Vagina (tissue), 2 donors: ENCODE measurements at regions not wholly inside any gene's neighbourhood (a gene's known extent, or its start where the extent isn't known, plus 50 kb on each side); places are given as distances from the start of the nearest gene placed in this dataset.

Source experiments
- DNase-seq, 2 donors: peaks; one replicate each; pipeline ENCODE4 v3.0.0-alpha.2; 2017; ENCODE audit errors: extremely low spot score in 2 of 2
- H3K27ac ChIP-seq: fragments of 200-600 bp; sonication (generic); one replicate; pipeline ENCODE4 v1.5.1; 2019
- H3K27me3 ChIP-seq: fragments of 200-600 bp; sonication (generic); one replicate; pipeline ENCODE4 v1.5.1; 2019
- H3K36me3 ChIP-seq, 2 donors: fragments of 200-600 bp; sonication (generic); one replicate each; pipeline ENCODE4 v1.5.1; 2017 to 2019
- H3K4me1 ChIP-seq: fragments of 200-600 bp; sonication (generic); one replicate; pipeline ENCODE4 v1.5.1; 2019
- H3K4me3 ChIP-seq, 2 donors: fragments of 200-600 bp; sonication (generic); 1 replicate in 1 of 2; 2 replicates in 1 of 2; pipeline ENCODE4 v1.5.1; 2016 to 2019
- H3K9me3 ChIP-seq: fragments of 200-600 bp; sonication (generic); one replicate; pipeline ENCODE4 v1.5.1; 2019
- CTCF ChIP-seq, 3 experiments: fragments of 450-650 bp in 2 of 3; fragments of 200-600 bp in 1 of 3; sonication (generic) in 1 of 3; IDR thresholded peaks; one replicate each; pipeline ENCODE4 v1.5.1; 2017 to 2019; ENCODE audit warnings: antibody characterized with exemption in 3 of 3, mild to moderate bottlenecking in 2 of 3, moderate library complexity in 2 of 3
- POLR2A ChIP-seq, 2 donors: fragments of 450-650 bp; IDR thresholded peaks; one replicate each; pipeline ENCODE4 v1.6.1; 2017; ENCODE audit warnings: antibody characterized with exemption in 2 of 2, mild to moderate bottlenecking in 2 of 2, moderate library complexity in 2 of 2
- POLR2AphosphoS5 ChIP-seq, 2 donors: sonication (generic); formaldehyde crosslinking; IDR thresholded peaks; one replicate each; pipeline ENCODE4 v1.9.0; 2017; ENCODE audit warnings: antibody characterized with exemption in 2 of 2, mild to moderate bottlenecking in 2 of 2, low read depth in 1 of 2; ENCODE audit not compliant: insufficient read depth in 1 of 2
- intact Hi-C: fragments of 100-400 bp; cut with DNase I; formaldehyde crosslinking; loops from one replicate; pipeline ENCODE4 v1.15.1; 2023

DNA sequence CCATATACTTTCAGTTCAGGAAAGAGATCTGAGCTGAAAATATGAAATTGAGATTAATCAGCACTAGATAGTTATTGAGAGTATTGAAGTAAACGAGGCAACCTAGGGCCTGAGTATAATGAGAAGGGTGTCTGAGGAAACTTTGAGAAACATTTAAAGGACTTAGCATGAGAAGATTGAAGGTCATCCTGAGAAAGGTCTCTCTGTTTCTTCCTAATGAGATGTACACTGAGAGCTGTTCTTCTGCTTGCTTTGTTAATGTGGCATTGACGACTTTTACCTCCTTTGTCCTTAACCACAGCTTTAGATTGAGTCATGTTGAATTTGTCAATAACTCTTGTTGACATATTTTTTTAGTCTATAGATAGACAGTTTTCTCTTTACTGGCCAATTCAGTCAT, 145.1 kb upstream of the ACTBL2 start:
- intact Hi-C loops: loop anchor here (10.0 kb wide), 1 partner anchor 257 kb away; no protein-coding TSS in a partner anchor
- H3K4me1 ChIP-seq: no peaks in the 10 kb centered on the region
- no peak for DNase-seq
- no peaks in the 10 kb centered on the region for H3K27me3 ChIP-seq
- no peaks in the 10 kb centered on the region for H3K36me3 ChIP-seq
- H3K9me3 ChIP-seq: no peaks in the 10 kb centered on the region
- H3K4me3 ChIP-seq: no peak overlapping the region
- no peak overlapping the region for H3K27ac ChIP-seq
- no peak for TF ChIP-seq POLR2A (IDR thresholded peaks at IDR 0.05)

DNA sequence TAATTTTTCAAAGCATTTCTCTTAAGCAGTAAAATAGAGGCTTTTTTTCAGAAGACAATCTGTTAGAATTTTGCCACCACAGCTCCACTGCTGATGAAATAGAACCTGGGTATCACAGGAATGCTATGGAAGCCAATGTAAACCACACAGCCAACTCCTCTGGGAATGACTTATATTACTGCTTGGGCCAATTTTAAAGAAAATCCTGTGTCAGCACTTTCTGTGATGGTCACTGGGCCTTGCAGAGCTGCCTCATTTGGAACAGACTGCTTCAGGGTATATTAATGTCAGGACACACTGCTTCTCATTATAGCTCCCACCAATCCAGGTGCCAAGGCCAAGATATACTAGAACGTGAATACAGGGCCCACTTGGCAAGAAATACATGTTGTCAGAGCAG, 144.1 kb upstream of the ACTBL2 start:
- no peak overlapping the region for H3K4me3 ChIP-seq
- DNase-seq: no peak
- intact Hi-C loops: loop anchor here (10.0 kb wide), 1 partner anchor 258 kb away; no protein-coding TSS in a partner anchor
- TF ChIP-seq POLR2AphosphoS5 (IDR thresholded peaks at IDR 0.05; ENCODE audit: insufficient read depth in 1 of 2, low read depth in 1 of 2) (no peak), CTCF (IDR thresholded peaks at IDR 0.05) (no peak), POLR2A (IDR thresholded peaks at IDR 0.05) (no peak)
- no peaks in the 10 kb centered on the region for H3K36me3 ChIP-seq
- no peaks in the 10 kb centered on the region for H3K4me1 ChIP-seq
- no peak overlapping the region for H3K27ac ChIP-seq
- no peaks in the 10 kb centered on the region for H3K27me3 ChIP-seq
- no peaks in the 10 kb centered on the region for H3K9me3 ChIP-seq

- H3K27me3 ChIP-seq: no peaks in the 10 kb centered on the region
- no peaks in the 10 kb centered on the region for H3K4me1 ChIP-seq
- H3K27ac ChIP-seq: no peak overlapping the region
- no peak for DNase-seq
- TF ChIP-seq POLR2AphosphoS5 (IDR thresholded peaks at IDR 0.05; ENCODE audit: insufficient read depth in 1 of 2, low read depth in 1 of 2) (no peak), POLR2A (IDR thresholded peaks at IDR 0.05) (no peak), CTCF (IDR thresholded peaks at IDR 0.05) (no peak)
- no peaks in the 10 kb centered on the region for H3K36me3 ChIP-seq
- H3K4me3 ChIP-seq: no peak overlapping the region
- no peaks in the 10 kb centered on the region for H3K9me3 ChIP-seq
- intact Hi-C loops: loop anchor here (10.0 kb wide), 1 partner anchor 263 kb away; no protein-coding TSS in a partner anchor
These were observed 139.0 kb upstream of the ACTBL2 start for GRCh38 chr5:57621624-57622023.

DNA sequence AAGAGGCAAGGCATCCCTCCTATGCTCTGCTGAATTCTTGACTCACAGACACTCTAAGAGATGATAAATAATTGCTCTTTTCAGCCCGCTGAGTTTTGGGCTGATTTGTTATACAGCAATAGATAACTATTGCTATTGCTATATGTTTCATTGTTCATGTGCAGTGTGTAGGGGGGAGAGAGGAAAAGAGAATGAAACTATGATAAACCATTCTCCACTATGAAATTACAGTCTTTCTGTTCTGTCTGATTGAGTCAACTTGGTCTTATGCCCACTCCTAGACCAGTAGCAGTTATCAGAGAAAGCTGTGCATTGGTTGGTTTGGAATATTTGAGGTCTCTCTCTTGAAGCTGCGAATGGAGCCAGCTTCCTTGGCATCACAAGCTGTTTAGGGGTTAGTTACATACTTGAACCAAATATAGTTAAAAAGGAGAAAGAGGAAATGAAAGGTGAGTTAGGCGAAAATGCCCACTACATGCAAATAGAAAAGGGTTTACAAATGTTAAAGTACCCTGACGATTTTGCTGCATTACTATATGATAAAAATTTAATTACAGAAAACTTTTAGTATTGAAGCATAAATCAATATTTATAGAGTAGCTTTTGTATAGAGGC, 136.3 kb upstream of the ACTBL2 start:
- DNase-seq: no peak
- Histone ChIP-seq H3K4me3 (no peak overlapping the region), H3K4me1 (no peaks in the 10 kb centered on the region), H3K36me3 (no peaks in the 10 kb centered on the region), H3K9me3 (no peaks in the 10 kb centered on the region), H3K27ac (no peak overlapping the region), H3K27me3 (no peaks in the 10 kb centered on the region)
- TF ChIP-seq POLR2A (IDR thresholded peaks at IDR 0.05) (no peak), POLR2AphosphoS5 (IDR thresholded peaks at IDR 0.05; ENCODE audit: insufficient read depth in 1 of 2, low read depth in 1 of 2) (no peak), CTCF (IDR thresholded peaks at IDR 0.05) (no peak)
- intact Hi-C loops: no loop called here

DNA sequence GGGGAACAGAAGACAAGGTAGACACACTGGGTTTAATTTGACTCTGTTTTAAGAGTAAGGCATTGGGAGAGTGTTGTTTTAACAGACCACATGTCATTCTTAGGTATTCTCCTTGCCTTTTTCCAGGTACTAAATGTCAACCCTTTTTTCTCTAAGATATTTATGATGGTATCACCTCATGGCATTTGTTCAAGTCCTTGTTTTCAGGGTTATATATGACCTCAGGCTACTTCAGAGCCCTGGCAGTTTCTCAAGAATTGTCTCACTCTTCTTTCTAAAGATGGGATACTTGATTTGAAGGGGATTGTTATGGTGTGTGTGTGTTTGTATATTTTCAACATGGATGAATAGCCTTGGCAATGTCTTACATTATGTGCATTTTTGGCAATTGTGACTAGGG, 131.1 kb upstream of the ACTBL2 start:
- no peaks in the 10 kb centered on the region for H3K36me3 ChIP-seq
- no peaks in the 10 kb centered on the region for H3K27me3 ChIP-seq
- DNase-seq: no peak
- intact Hi-C loops: no loop called here
- no peak overlapping the region for H3K4me3 ChIP-seq
- no peaks in the 10 kb centered on the region for H3K9me3 ChIP-seq
- TF ChIP-seq CTCF (IDR thresholded peaks at IDR 0.05) (no peak), POLR2A (IDR thresholded peaks at IDR 0.05) (no peak), POLR2AphosphoS5 (IDR thresholded peaks at IDR 0.05; ENCODE audit: insufficient read depth in 1 of 2, low read depth in 1 of 2) (no peak)
- H3K4me1 ChIP-seq: no peaks in the 10 kb centered on the region
- no peak overlapping the region for H3K27ac ChIP-seq
